ENCODE measurements at regions not wholly inside any gene's neighbourhood (a gene's known extent, or its start where the extent isn't known, plus 50 kb on each side); places are given as distances from the start of the nearest gene placed in this dataset.

DNA sequence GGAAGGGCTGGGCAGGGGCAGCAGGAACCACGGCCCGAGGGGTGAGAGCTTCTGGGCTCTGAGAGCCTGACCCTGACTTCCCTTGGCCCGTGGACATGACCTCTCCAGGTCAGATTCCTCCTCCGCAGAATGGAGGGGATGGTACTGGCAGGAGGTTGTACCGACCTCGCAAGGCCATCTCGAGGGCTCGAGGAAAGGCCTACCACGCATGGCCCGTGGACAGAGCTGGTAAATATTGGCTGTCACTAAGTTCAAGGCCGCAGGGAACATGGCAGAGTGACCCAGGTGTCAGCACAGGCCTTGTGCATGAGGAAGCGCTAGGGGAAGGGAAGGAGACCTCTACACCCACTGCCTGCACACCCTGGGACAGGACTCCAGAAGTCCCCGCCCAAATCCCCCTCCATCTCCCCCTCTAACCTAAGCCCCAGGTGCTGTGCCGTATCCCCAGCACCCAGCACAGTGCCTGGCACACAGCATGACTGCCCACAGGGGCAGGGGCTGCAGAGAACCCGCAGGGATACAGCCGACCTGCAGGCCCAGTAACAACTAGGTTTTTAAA lies 54.9 kb upstream of the PPP2R5C start:
- DNase-seq (ENCODE audit: low read depth): no peak

DNA sequence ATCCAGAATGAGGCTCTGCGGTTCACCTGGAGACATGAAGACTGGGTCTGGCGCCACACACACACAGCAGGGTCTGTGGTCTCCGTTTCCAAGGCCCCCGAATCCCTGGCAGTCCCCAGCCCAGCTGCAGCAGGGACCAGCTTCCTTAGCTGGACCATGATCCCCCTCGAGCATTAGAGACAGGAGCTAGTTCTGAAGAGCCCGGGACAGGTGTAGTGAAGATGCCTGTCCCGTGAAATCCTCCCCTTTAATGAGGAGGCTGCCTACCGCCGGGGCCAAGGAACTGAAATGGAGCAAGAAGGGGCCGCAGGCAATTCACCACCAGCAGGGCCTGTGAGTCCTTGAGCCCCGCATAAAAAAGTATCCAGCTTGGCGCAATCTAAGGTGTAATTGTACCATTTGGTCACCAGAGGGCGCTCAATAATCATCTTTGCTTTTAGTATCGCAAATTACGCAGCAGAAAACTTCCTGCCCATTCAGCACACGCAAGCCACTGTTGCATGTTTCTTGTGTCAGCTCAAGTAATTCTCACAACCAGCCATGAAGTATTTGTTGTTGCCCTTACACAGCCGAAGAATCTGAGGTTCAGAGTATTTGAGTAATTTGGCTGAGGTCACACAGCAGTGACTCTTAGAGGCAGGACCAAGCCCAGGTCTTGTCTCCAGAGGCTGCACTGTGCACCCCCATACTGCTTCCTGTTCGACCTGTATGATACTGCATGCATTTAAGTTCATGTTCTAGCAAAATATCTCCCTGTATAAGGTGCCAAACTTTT lies 54.3 kb upstream of the PPP2R5C start:
- peak; percentile 57 for DNase-seq (ENCODE audit: low read depth)

DNA sequence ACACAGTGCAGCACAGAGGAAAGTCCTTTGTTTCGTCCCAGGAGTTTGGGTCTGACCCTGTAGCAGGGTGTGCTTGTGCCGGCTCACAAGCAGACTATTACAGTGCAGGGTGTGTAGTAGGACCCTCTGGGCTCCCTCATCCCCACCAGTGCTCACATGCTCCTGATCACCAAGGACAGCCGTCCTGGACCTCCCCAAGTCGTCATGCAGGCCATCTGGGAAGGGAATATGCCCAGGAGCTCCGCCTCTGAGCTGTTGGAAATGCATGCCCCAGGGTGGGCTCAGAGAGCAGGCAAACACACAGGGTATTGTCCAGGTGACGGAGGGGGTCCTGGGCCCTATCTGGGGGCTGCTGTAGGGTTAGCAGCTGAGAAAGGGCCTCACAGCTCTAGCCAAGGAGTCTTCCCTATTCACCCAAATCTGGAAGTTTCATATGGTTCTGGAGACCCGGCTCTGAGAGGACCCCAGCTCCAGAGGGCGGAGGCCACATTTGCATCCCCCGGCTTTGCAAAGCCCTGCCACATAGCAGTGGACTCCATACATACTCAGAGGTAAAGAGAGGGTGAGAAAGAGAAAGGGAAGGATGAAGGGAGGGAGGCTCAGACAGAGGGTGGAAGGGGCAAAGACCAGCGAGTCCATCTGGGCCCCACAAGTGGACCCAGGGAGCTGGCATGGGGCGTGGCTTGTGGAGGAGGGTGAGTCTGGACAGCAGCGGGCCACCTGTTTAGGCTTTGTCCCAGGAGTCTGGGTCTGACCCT lies 53.5 kb upstream of the PPP2R5C start:
- DNase-seq (ENCODE audit: low read depth): no peak

DNA sequence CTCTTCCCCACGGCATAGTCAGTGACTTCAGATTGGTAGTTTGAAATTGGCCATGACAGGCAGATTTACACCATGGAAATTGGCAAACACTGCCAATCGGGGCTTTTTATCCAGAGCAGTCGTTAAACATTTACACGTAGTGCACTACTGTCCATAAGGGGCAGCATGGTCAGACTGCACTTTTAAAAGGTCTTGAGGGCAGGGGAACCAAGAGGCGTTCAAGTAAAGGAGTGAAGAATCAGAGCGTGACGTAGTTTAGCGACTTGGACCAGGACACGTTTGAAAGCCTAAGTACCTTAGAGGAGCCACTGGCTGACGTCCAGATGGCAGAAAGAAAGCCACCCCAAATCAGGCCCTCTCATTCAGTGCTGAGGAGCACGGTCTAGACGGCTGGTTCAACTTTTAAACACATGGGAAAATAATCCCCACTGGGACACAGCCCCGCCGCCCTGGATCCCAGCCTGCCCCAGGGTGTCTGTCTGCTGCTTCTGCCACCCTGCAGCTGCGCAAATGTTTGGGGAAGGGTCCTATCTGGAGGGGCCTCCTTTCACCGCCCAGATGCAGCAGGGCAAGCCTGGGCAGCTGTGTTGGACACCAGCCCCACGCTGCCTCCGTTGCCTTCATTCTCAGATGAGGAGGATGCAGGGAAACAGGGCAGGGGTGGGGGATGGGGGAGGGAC lies 52.5 kb upstream of the PPP2R5C start:
- DNase-seq (ENCODE audit: low read depth): no peak

DNA sequence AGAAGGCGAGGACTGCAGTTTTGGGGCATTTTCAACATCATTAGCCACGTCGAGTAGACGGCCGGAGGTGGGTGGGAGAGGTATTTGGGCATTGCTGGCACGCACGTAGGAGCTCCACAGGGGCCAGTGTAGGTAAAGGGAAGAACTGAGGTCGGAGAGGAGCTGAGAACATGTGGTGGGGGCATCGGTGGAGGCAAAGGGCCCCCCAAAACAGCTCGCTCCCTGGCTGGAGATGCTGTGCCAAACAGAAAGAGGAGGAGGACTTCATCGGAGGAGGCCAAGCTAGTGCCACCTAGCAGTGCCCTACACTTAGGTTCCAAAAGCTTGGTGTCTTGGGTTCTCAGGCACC lies 52.0 kb upstream of the PPP2R5C start:
- DNase-seq (ENCODE audit: low read depth): no peak

DNA sequence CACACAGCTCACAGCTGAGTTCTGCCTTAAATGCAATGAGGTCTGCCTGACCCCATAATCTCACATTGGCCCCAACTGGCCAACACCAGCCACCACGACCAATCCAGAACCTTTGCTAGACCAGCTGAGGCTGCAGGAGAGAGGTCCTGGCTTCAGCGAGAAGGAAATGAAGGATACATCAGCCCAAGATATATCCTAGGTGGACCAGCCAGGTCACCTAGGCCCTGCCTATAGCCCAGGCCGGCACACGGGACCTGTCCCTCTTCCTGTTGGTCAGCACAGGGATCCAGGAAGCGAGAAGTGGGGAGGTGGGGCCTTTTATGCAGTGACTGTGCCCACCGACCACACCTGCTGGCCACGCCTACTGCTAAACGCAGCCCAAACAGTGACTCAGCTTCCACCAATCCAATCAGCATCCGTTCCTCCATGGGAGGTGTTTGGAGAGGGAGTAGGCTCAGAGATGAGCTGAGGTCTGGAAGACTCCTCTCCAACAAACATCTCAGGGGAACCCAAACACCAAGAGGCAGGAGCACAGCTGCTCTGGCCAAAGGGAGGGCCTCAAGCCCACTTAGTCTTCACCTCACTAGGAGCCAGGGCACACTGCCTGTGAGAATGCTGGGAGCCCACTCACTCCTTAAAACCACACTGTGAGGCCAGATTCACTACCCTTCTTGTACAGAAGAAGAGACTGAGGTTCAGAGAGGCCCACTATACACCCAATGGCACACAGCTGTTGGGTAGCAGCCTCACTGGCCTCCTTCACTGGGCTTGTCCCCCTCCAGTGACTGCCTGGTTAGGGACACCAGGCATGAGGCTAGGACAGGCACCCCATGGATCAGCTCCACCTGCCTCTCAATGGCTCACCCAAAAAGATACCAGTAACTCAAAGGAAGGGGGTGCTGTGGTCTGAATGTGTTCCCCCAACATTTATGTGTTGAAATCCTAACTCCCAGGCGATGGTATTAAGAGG lies 51.3 kb upstream of the PPP2R5C start:
- no peak for DNase-seq (ENCODE audit: low read depth)

DNA sequence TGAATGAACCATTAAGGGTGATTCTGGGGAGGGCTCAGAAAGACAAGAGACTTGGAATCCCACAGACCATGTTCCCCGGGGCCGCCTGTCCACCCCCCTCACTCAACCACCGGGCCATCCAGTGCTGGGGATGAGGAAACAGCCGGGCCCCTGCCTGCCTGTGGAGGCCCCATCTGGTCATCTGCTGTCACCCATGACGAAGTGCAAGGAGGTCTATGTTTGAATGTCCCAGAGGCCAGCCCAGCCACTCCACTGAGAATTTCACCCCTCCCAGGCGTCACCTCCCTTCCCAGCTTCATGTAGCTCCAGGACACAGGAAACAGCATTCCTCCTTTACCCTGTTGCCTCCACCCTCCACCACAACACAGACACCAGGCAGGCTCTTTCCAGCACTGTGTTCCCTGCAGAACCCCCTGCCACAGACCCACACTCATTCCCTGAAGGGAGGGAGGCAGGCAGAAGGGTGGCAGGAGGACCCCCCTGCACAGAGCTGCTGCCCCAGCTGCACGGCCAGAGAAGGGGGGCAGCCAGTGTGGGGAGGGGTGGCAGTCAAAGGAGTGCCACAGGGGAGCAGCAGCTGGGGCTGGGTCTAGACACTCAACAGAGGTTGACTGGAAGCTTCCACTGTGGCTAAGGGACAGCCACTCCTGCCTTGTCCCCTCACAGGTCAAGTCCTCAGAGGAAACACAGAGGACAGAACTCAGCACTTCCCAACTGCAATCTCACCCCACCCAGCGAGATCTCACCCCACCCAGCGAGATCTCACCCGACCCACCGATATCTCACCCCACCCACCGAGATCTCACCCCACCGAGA lies 50.3 kb upstream of the PPP2R5C start:
- DNase-seq (ENCODE audit: low read depth): no peak

Data from stimulated activated CD4-positive, alpha-beta T cell treated with anti-CD3 and anti-CD28 coated beads, Interleukin-2, amount 100 ng/mL, for 4 hours (primary cell).